Activated gamma-delta T cell treated with Interleukin-2 at 50 U/mL for 16 hours (primary cell): ENCODE measurements at regions not wholly inside any gene's neighbourhood (a gene's known extent, or its start where the extent isn't known, plus 50 kb on each side); places are given as distances from the start of the nearest gene placed in this dataset.
"Not testable (repeated sequence)": the region's sequence is repeated elsewhere in the genome, so short reads cannot be mapped to it uniquely, and the experiment has no call there.

Source experiments
- DNase-seq: peaks from one replicate; pipeline ENCODE4 v3.0.0-alpha.2; 2020

DNA sequence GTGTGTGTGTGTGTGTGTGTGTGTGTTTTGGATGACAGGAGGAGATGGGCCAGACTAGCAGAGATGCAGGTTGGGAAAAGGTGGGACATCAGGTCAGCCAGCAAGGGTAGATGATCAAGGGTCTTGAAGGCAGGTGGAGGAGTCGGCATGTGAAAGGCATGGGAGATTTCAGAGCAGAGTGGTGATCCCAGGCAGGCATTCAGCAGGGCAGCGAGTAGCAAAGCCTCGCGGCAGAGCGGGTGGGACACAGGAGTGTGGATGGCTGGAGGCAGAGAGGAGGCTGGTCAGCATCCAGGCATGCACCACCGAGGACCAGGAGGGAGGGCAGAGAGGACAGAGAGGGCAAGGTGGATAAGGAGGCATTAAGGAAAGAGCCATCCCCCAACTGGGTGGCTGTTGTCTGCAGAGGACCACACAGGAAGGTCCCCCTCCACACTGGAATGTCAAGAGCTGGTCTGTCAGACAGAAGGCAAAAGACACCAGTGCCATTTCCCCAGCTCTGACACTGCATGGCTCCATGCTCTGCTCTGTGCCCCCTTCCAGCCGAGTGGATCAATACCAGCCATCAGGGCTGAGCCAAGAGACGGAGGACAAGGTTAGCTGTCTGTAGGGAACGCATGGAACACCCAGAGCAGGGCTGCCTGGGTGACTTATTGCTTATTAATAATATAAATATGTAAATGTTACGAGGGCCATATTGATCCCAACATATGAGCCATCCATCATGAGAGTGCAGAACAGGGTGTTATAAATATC lies 74.8 kb upstream of the RPL38 start:
- no peak for DNase-seq

DNA sequence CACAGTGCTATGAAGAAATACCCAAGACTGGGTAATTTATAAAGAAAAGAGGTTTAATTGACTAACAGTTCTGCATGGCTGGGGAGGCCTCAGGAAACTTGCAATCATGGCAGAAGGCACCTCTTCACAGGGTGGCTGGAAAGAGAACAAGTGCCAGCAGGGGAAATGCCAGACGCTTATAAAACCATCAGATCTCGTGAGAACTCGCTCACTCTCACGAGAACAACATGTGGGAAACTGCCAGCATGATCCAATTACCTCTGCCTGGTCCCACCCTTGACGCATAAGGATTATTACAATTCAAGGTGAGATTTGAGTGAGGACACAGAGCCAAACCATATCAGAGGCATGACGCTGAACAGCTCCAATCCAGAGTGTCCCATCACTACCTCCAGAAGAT lies 73.7 kb upstream of the RPL38 start:
- DNase-seq: not testable (repeated sequence)

DNA sequence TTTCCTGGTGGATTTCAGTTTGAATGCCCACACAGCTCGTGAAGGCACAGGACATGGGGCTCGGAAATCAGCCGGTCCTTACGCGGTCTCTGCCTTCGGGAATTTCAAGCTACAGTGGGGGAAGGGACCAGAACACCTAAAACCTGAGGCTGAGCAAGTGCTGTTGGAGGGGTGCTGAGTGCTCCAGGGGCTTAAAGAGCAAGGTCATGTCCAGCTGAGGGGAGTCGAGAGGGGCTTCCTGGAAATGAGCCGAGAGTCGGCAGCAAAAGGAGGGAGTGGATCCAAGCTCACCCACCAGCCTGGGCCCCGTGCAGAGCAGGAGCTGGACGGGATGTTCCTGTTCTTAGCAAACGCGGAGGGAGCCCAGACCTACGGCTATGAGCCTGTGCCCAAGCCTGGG lies 73.2 kb upstream of the RPL38 start:
- no peak for DNase-seq

DNA sequence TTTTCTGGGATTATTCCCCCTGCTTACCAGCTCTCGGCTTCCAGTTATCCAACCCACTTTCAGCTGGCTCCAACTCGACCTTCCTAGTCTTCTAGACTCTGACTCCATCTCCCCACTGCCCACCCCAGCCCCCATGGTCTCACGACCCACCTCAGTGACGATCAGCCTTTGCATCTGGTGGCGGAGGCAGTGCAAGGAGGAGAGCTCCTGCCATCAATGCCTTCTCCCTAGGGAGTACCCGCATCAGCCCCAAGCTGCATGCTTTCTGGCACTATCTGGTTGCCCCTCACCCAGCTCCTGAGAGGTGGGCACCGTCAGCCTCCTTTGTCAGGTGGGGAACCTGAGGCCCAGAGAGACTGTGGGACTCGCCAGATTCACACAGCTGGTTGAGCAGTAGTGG lies 72.6 kb upstream of the RPL38 start:
- no peak for DNase-seq

DNA sequence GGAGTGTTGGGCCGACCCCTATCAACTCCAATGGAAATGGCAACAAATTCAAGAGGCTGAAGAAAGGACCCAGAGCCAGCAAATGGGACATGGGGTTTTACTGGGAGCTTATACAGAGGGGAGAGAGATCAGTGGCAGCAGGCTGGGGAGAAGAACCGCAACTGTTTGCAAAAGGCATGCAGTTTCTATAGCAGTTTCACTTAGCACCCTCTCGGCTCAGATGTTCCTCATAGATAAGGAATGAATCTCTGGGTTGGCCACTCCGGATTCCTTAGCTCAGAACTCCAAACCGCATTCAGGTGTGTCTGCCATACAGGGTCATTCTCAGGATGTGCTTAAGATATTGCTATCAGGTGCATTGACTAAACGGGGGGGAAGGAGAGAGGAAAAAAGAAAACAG lies 71.1 kb upstream of the RPL38 start:
- no peak for DNase-seq

DNA sequence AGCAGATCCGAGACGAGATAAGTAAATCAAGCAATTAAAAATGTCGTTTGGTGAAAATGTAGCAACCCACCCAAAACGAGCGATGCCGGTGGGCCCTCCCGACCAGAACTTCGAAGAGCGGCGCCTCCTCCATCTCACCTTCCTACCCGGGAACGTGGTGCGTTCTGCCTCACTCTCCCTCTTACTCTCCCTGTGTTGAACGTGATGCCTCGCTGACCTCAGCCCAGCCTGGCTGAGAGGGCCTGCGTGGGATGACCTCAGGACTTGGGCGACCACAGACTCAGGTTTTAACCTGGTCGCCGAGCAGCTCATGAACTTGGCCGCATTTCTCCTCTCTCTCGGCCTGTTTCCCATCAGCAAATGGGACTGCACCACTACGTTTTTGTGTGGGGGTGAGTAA lies 69.7 kb upstream of the RPL38 start:
- no peak for DNase-seq

DNA sequence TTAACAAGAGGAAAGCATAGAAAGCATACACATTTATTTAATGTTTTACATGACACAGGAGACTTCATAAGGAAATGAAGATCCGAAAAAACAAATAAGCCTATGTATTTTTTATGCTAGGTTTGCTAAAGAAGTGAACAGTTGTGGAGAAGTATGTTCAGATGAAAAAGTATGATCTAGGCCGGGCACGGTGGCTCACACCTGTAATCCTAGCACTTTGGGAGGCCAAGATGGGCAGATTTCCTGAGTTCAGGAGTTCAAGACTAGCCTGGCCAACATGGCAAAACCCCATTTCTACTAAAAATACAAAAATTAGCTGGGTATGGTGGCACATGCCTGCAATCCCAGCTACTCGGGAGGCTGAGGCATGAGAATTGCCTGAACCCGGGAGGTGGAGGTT lies 69.2 kb upstream of the RPL38 start:
- DNase-seq: not testable (repeated sequence)

DNA sequence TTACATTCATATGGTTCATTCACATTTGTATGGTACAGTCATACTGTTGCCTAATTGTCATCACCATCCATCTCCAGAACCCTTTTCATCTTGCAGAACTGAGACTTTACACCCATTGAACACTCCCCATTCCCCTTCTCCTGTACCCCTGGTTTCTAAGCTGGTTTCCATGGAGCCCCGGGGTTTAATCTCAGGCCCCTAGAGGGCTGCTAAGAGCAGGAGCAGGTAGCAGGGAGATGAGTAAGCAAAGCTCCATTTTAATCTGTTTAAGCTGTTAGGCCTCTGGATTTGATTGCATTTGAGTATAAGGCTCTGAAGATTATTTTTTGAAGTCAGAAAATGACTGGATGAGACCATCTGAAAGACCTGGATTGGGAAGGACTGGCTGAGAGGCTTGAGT lies 68.5 kb upstream of the RPL38 start:
- no peak for DNase-seq

DNA sequence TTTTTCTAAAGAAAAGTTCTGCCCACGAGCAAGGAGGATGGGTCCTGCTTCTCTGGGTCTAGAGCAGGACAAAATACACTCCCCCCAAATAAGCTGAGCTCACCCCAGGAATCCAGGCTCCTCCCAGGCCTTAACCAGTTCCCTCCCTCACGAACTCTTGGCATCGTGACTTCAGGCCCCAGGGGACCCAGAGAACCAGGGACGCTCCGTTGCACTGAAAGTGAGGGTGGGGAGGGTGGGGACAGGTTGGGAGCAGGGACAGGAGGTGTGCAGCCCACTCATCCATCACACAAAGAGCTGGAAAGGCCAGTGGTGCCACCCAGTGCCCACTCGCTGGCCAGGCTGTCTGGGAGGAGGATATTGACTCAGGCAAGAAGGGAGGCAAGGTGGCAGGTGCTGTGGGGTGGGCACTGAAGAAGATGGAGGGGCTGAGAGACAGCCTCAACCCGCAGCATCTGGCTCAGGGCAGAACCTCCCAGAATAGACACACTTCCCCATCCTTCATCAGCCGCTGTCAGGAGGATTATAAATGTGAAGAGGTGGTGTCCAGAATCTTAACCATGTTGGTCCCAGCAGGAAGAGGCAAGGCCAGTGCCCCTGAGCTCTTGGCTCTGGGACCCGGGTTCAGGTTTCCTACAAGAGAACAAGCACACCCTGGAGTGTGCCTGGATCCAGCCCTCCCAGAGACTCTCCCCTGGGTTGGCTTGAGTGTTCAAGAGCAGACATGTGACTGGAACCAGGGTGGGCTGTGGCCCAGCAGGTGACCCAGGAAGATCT lies 67.9 kb upstream of the RPL38 start:
- no peak for DNase-seq

DNA sequence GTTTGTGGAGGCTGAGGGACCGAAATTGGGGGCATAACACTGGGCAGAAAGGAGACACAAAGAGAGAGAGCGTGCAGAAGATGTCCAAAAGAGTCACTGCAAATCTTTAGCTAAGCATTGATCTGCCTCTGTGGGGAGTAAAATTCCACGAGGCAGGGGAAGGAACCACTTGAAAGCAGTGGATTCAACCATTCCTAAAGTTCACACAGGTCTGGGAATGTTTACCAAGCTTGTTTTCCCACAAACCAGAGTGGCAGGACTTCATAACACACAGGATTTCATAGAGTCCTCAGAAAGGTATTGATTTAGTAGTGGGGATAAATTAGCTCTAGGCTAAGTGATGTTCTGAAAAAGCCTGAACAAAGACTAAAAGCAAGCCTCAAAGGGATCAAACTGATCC lies 66.1 kb upstream of the RPL38 start:
- no peak for DNase-seq

DNA sequence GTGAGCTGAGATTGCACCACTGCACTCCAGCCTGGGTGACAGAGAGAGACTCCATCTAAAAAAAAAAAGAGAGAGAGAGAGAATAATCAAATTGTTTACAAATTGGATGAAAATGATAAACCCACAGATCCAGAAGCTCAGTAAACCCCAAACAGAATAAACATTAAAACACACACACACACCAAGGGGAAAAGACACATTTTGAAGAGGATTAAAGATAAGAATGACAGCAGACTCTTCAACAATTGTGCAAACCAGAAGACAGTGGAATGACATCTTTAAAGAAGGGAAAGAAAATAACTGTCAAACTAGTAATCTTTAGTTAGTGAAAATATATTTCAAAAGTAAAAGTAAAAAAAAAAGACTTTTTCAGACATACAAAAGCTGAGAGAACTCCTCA lies 64.4 kb upstream of the RPL38 start:
- DNase-seq: no peak

DNA sequence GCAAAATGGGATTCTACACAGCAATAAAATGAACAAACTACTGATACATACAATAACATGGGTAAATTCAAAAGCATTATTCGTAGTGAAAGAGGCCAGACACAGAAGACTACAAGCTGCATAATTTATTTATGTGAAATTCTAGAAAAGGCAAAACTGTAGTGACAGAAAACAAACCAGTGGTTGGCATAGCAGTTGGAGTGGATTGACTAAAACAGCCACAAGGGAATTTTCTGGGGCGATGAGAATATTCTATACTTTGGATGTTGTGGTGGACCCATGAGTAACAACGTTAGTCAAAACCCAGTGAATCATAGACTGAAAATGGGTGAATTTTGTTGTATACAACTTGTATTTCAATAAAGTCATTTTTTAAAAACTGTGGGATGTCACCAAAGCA lies 63.2 kb upstream of the RPL38 start:
- DNase-seq: no peak

DNA sequence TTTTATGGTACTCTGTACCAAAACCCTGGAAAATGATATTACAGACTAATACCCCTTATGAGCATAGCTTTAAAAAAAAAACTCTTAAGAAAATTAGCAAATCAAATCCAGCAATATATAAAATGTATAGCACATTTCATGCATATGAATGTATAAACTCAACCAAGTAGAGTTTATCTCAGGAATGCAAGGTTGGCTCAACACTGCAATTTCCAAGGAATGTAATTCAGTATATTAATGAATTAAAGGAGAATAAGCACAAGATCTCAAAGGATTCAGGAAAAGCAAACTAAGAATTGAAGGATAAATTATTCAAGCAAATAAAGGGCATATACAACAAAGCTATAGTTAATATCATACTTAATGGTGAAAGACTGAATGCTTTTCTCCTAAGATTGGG lies 61.9 kb upstream of the RPL38 start:
- DNase-seq: no peak

DNA sequence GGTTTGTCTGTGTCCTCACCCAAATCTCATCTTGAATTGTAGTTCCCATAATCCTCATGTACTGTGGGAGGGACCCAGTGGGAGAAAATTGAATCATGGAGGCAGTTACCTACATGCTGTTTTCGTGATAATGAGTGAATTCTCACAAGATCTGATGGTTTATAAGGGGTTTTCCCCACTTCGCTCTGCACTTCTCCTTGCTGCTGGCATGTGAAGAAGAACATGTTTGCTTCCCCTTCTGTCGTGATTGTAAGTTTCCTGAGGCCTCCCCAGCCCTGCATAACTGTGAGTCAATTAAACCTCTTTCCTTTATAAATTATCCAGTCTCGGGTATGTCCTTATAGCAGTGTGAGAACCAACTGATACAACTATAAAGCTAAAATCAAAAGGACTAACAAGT lies 60.2 kb upstream of the RPL38 start:
- not testable (repeated sequence) for DNase-seq

DNA sequence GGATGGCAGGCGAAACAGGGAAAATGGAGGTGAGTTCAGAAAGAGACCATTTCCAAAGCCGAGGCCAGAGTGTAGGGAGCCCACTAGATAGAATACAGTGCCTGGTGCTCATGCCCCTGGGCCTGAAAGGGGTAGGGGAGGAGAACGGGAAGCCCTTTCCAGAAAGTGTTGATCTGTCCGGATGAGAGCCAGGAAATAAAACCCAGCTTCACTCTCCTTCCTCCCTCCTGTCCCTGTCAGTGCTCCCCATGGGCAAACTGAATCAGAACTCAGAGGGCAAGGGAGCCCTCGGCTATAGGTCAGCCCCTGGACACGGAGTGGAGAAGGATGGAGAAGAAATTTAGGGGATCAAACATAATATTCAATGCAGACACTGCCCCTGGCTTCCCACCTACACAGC lies 57.7 kb upstream of the RPL38 start:
- DNase-seq: no peak

DNA sequence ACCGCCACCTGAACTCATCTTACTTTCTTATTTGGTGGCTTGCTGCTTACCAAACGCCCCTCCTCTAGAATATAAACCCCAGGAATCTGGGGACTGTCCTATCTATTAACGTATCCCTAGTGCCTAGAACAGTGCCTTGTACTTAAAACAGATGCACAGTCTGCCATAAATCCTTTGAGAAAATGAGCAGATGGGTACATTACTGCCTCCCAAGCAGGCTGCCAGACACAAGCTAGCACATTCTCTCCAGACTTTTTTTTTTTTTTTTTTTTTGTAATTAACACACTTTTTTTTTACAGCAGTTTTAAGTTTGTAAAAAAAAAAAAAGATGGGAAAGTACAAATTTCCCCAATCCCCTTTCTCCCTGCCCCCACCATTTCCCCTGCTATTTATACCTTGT lies 57.3 kb upstream of the RPL38 start:
- no peak for DNase-seq

DNA sequence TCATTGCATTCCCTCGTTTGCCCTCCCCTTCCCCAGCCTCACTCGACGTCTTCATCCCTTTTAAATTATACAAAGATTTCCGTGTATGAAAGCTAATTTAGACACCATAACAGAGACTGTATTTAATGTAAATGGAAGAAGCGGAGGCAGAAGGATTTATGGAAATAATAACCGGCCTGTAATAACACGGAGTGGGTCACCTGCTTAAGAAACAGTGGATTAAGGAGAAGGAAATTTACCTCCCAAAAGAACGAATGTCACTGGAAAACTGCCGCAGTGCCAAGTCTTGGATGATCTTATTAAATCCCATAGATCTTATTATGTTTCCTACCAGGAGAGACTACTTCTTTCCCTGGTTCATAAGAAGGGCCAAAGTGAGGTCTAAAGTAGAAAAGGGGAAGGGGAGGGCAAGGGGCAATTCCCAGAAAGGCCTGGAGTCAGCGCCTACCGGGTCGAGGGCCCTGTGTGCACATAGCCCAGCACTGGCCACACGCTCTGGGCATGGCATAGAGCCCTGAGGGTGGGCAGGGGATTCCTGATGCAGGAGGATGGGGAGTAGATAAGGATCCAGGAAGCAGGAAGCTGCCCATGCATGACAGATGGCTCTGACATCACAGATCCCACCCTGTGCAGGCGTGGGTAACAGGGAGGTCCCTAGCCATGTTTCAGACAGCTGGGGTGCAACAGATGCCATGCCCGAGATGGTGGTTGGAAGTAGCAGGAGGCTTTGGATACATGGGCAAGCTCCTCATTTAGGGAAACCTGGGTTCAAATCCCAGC lies 56.2 kb upstream of the RPL38 start:
- DNase-seq: no peak

DNA sequence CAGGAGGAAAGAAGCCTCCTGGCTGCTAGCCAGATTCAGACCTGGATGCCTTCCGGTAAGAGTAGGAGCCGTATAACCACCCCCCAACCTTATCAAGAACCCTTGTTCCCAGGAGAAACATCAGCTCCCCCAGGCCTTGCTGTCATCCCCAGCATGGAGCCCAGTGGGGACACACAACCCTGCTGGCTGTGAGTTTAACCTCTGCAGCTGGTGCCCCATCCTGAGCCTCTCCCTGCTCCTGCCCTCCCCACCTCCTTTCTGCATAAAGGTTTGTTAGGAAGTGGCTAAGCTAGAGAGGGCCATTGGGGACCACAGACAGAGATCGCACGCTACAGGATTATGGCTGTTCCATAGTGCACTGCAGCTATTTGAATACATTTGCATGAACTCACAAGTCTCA lies 55.5 kb upstream of the RPL38 start:
- DNase-seq: no peak

DNA sequence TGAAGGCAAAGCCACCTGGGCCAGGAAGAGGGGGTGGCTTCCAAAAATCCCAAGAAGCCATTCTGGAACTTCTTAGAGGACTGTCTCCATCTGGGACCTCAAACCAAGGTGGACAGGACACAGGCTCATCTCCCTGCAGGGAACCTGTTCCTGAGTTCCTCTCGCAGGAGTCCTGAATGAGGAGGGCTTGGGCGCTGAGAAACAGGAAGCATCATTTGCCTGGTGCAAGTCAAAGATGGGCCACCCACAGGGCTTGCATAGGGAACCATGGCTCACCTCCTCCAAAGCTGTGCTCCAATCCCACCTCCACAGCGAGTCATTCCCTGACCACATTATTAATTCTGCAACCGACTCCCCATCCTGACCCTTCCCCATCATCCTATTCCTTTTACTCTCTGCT lies 55.0 kb upstream of the RPL38 start:
- no peak for DNase-seq

DNA sequence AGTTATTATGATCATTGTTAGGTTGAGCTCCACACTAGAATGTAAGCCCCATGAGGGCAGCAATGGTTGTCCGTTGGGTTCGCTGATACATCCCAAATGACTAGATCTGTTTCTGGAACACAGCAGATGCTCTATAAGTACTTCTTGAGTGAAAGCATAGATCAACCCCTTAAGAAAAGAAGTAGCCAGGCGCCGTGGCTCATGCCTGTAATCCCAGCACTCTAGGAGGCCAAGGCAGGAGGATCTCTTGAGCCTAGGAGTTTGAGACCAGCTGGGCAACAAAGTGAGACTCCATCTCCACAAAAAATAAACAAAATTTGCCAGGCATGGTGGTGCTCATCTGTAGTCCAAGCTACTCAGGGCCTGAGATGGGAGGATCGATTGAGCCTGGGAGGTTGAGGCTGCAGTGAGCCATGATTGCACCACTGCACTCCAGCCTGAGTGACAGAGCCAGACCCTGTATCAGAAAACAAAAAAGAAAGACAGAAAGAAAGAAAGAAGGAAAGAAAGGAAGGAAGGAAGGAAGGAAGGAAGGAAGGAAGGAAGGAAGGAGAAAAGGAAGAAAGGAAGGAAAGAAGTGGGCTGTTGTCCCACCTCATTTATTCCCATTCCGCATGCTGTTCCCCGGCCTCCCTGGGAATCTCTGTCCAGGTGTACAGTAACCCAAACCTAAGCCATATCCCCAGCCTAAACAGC lies 54.4 kb upstream of the RPL38 start:
- no peak for DNase-seq

DNA sequence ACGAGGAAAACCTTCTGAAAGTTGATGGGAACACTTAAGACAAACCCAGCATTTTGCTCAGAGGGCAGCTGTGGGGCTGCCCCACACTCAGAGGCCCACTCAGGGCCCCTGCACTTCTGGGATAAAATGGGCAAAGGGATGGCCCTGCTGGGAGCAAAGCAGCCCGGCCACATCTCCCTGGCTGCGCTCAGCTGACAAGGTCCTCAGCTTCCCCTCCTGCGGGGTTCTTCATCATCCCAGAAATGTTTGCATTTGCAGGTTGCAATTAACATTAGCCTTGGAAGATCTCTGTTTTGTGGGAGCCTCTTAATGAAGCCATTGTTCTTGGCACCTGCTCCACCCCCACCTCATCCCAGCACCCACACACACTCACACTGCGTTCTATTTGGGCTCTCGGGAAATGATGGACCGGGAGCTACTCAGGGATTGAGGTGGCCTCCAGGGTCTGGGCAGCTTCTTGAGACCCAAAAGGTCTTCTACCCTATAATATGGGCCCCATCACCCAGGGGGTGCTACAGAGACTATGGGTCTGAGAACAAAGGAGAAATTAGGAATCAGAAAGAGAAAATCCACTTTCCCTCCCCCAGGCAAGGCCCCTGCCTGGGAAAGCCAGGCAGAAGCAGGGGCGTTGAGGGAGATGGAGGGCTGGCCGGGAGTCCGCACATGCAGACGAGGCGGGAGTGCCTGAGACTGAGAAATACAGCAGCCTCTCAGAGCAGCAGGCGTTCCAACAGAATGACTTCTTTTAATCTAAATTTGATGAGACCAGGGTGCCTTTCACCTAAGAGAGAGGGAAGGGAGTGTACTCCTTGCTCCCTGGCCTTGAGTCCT lies 53.7 kb upstream of the RPL38 start:
- DNase-seq: no peak

DNA sequence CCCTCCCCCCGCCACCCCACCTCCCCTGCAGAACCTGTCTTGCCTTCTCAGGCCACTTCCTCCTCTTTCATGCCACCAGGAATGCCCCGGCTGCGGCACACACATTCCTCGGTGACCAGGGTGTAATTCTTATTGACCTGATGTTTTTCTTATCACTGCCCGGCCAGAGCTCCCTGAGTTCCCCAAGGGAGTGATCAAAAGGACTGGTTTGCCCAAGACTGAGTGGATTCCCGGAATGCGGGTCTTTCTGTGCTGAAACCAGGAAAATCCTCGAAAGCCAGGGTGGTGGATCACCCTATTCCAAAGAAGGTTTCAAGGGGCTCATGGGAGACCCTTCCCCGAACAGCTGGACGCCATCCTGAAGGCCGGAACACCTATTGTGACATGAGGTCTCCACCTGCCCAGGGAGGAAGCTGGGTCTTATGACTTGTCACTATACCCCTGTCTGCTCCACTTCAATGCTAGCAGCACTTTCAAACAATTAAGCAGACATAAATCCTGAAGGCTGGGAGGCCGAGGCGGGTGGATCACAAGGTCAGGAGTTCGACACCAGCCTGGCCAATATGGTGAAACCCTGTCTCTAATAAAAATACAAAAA lies 53.0 kb upstream of the RPL38 start:
- DNase-seq: no peak
